ENCODE measurements at regions not wholly inside any gene's neighbourhood (a gene's known extent, or its start where the extent isn't known, plus 50 kb on each side); places are given as distances from the start of the nearest gene placed in this dataset.

GRCh38 chr2:82487354-82487753, 1971.7 kb downstream of the SUCLG1 start:
- Histone ChIP-seq H3K4me1 (ENCODE audit: control insufficient read depth, low read length) (no peaks in the 10 kb centered on the region), H3K4me3 (ENCODE audit: low read length) (no peak overlapping the region), H4K20me1 (ENCODE audit: control insufficient read depth, insufficient read depth, low read depth, low read length) (no peaks in the 10 kb centered on the region), H3K4me2 (ENCODE audit: low read length) (no peak overlapping the region), H3K27ac (ENCODE audit: low read depth, low read length) (no peak overlapping the region), H3K27me3 (ENCODE audit: control insufficient read depth, low read length) (no peaks in the 10 kb centered on the region), H3K9me3 (ENCODE audit: control insufficient read depth, insufficient read depth, low read length) (no peaks in the 10 kb centered on the region; the same call in 1 of the 2 replicates), H3K36me3 (ENCODE audit: control insufficient read depth, low read length) (no peaks in the 10 kb centered on the region), H3F3A (ENCODE audit: control insufficient read depth, insufficient read depth) (no peaks in the 10 kb centered on the region), H3K9me2 (replicated peaks; ENCODE audit: control insufficient read depth, low read length) (no peaks in the 10 kb centered on the region), H3K79me2 (ENCODE audit: control insufficient read depth, low read length) (no peaks in the 10 kb centered on the region)
- TF ChIP-seq, protein P1, sequence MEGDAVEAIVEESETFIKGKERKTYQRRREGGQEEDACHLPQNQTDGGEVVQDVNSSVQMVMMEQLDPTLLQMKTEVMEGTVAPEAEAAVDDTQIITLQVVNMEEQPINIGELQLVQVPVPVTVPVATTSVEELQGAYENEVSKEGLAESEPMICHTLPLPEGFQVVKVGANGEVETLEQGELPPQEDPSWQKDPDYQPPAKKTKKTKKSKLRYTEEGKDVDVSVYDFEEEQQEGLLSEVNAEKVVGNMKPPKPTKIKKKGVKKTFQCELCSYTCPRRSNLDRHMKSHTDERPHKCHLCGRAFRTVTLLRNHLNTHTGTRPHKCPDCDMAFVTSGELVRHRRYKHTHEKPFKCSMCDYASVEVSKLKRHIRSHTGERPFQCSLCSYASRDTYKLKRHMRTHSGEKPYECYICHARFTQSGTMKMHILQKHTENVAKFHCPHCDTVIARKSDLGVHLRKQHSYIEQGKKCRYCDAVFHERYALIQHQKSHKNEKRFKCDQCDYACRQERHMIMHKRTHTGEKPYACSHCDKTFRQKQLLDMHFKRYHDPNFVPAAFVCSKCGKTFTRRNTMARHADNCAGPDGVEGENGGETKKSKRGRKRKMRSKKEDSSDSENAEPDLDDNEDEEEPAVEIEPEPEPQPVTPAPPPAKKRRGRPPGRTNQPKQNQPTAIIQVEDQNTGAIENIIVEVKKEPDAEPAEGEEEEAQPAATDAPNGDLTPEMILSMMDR (IDR thresholded peaks at IDR 0.05; ENCODE audit: low read depth, low read length, poor library complexity, severe bottlenecking) = no peak
- no peak for TF ChIP-seq EZH2phosphoT487 (IDR thresholded peaks at IDR 0.05; ENCODE audit: borderline replicate concordance, low read length)

DNA sequence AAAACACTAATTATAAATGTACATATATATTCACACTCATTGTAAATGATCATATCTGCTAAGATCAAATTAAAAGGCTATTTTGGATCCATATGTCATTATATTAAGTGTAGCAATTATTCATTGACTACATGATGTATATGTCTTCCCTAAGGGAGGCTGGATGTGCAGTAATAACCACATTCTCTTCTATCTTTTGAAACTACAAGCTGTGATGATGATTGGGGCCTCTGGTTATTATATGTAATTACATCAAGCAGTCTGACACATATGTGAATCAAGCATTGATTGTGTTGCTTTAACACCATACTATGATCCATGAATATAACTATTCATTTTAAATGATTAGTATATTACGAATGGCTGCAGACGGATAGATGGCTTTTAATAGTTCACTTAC, 1973.4 kb downstream of the SUCLG1 start:
- TF ChIP-seq EZH2phosphoT487 (IDR thresholded peaks at IDR 0.05; ENCODE audit: borderline replicate concordance, low read length) = no peak
- TF ChIP-seq, protein P1 (IDR thresholded peaks at IDR 0.05; ENCODE audit: low read depth, low read length, poor library complexity, severe bottlenecking) = no peak
- Histone ChIP-seq H3K36me3 (ENCODE audit: control insufficient read depth, low read length) (no peaks in the 10 kb centered on the region), H3K79me2 (ENCODE audit: control insufficient read depth, low read length) (no peaks in the 10 kb centered on the region), H3F3A (ENCODE audit: control insufficient read depth, insufficient read depth) (no peaks in the 10 kb centered on the region), H4K20me1 (ENCODE audit: control insufficient read depth, insufficient read depth, low read depth, low read length) (no peaks in the 10 kb centered on the region), H3K4me3 (ENCODE audit: low read length) (no peak overlapping the region), H3K9me3 (ENCODE audit: control insufficient read depth, insufficient read depth, low read length) (no peaks in the 10 kb centered on the region; the same call in 1 of the 2 replicates), H3K9me2 (replicated peaks; ENCODE audit: control insufficient read depth, low read length) (no peaks in the 10 kb centered on the region), H3K4me2 (ENCODE audit: low read length) (no peak overlapping the region), H3K27me3 (ENCODE audit: control insufficient read depth, low read length) (no peaks in the 10 kb centered on the region), H3K27ac (ENCODE audit: low read depth, low read length) (no peak overlapping the region), H3K4me1 (ENCODE audit: control insufficient read depth, low read length) (no peaks in the 10 kb centered on the region)

DNA sequence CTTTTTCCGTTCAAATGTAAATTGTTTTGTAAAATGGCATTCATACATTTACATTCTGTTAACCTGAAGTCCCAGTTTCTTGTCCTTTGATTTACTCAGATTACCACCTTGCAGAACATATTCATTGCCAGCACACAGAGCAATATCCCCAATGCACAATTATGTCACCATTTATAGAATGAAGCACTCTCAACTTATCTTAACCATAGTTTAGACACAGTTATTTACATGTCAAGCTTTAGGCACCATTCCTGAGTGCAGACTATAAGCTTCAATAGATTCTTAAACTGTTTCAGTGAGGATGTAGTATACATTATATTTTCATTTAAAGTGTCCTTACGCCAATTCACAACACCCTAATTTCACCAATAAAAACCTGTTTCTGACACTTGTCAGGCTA, 1977.9 kb downstream of the SUCLG1 start:
- no peaks in the 10 kb centered on the region for H3K36me3 ChIP-seq (ENCODE audit: control insufficient read depth, low read length)
- no peaks in the 10 kb centered on the region for H4K20me1 ChIP-seq (ENCODE audit: control insufficient read depth, insufficient read depth, low read depth, low read length)
- no peaks in the 10 kb centered on the region for H3K9me3 ChIP-seq (ENCODE audit: control insufficient read depth, insufficient read depth, low read length)
- no peak overlapping the region for H3K27ac ChIP-seq (ENCODE audit: low read depth, low read length)
- no peaks in the 10 kb centered on the region for H3K9me2 ChIP-seq (replicated peaks; ENCODE audit: control insufficient read depth, low read length)
- H3K4me3 ChIP-seq (ENCODE audit: low read length) = no peak overlapping the region
- H3F3A ChIP-seq (ENCODE audit: control insufficient read depth, insufficient read depth) = no peaks in the 10 kb centered on the region
- no peaks in the 10 kb centered on the region for H3K79me2 ChIP-seq (ENCODE audit: control insufficient read depth, low read length)
- no peaks in the 10 kb centered on the region for H3K4me1 ChIP-seq (ENCODE audit: control insufficient read depth, low read length)
- TF ChIP-seq, protein P1 (IDR thresholded peaks at IDR 0.05; ENCODE audit: low read depth, low read length, poor library complexity, severe bottlenecking) = no peak
- TF ChIP-seq EZH2phosphoT487 (IDR thresholded peaks at IDR 0.05; ENCODE audit: borderline replicate concordance, low read length) = no peak
- H3K27me3 ChIP-seq (ENCODE audit: control insufficient read depth, low read length) = no peaks in the 10 kb centered on the region
- H3K4me2 ChIP-seq (ENCODE audit: low read length) = no peak overlapping the region

- Histone ChIP-seq H3K79me2 (ENCODE audit: control insufficient read depth, low read length) (no peaks in the 10 kb centered on the region), H3F3A (ENCODE audit: control insufficient read depth, insufficient read depth) (no peaks in the 10 kb centered on the region), H3K9me2 (replicated peaks; ENCODE audit: control insufficient read depth, low read length) (no peaks in the 10 kb centered on the region), H3K27me3 (ENCODE audit: control insufficient read depth, low read length) (no peaks in the 10 kb centered on the region), H3K4me1 (ENCODE audit: control insufficient read depth, low read length) (no peaks in the 10 kb centered on the region), H3K4me2 (ENCODE audit: low read length) (no peak overlapping the region), H4K20me1 (ENCODE audit: control insufficient read depth, insufficient read depth, low read depth, low read length) (no peaks in the 10 kb centered on the region), H3K9me3 (ENCODE audit: control insufficient read depth, insufficient read depth, low read length) (no peaks in the 10 kb centered on the region), H3K36me3 (ENCODE audit: control insufficient read depth, low read length) (no peaks in the 10 kb centered on the region), H3K4me3 (ENCODE audit: low read length) (no peak overlapping the region), H3K27ac (ENCODE audit: low read depth, low read length) (no peak overlapping the region)
- TF ChIP-seq, protein P1 (IDR thresholded peaks at IDR 0.05; ENCODE audit: low read depth, low read length, poor library complexity, severe bottlenecking) = no peak
- no peak for TF ChIP-seq EZH2phosphoT487 (IDR thresholded peaks at IDR 0.05; ENCODE audit: borderline replicate concordance, low read length)
Observed at GRCh38 chr2:82478641-82479040, 1980.4 kb downstream of the SUCLG1 start.

Measured in DOHH2 (cell line).